NCI-H187 (cell line): ENCODE measurements at regions not wholly inside any gene's neighbourhood (a gene's known extent, or its start where the extent isn't known, plus 50 kb on each side); places are given as distances from the start of the nearest gene placed in this dataset.
A peak's percentile ranks its signal among the peaks of the same experiment; 100 is the strongest.

Source experiments
- DNase-seq, 2 experiments: peaks; one replicate each; lab custom pipeline; 2025; lab: John Stamatoyannopoulos, UW

DNA sequence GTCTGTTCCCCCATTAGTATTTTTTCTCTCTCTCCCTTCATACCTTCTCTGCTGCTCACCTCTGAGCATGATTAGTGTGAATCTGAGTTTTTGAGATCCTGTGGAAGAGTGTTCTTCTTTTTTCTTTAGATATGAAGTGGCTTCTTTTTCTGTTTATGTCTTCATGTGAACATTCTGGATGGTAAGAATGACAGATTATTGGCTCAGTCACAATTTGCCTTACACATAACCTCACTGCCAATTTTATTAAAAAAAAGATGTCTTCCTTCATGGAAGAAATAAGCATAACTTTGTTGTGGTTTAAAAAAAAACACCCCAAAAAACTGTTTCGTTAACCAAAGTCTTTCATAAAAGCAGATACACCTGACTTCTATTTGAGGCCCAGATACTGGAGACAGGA lies 539.1 kb downstream of the PLCL1 start:
- no peak for DNase-seq

GRCh38 chr2:198340846-198341245 lies 536.5 kb downstream of the PLCL1 start:
- no peak for DNase-seq

GRCh38 chr2:198339116-198339515 lies 534.7 kb downstream of the PLCL1 start:
- DNase-seq, result no peak

DNA sequence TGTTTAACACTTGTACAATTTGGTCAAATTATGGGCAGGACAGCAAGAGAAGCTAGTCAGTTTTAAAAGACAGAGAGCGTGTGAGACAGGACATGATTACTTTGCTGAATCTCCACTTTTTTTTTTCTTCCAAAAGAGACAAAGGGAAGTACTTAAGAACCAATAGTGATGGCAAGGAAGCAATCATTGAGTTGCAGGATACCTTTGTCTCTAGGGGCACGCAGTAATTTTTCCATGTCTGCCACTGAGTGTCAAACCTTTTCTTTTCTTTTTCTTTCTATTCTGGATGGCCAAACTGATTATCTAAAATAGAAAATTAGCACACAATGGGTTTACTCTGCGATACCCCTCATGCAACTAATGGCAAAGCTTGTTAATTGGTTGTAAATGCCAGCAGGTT lies 533.0 kb downstream of the PLCL1 start:
- no peak for DNase-seq

DNA sequence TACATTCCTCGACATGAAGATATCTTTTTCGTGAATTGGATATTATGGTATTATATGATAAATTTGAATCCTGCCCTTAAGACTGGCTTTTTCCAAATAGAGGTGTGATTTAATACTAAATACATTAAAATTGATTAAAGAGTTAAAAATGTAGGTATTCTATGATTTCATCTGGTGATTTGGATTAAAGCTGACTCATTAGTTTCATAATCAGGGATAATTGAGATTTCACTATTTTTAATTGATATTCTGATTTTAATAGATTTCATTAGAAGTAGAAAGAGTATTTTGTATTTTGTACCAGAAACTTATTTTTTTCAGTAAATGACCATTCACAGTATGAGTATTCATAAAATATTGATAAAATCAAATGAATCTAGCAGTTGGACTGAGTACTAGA lies 524.1 kb downstream of the PLCL1 start:
- no peak for DNase-seq

DNA sequence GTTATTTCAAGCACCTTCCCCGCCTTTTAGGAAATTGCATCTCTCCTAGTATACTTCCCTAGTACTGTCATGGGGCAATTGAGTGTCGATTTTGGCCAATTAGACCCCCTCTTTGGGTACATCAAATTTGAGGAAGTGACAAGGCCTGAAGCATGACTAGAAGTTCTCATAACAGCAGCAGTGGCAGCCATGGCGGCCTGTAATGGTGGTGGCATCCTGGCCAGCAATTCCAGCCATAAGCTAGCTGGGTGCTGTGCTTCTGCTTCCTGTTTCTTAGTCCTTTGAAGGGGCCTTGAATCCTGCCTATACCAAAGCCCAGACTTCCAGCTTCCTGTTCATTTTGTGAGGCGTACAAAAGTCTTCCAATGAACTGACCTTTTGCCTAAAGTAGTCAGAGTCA lies 523.1 kb downstream of the PLCL1 start:
- no peak for DNase-seq

- no peak for DNase-seq
These were observed 522.0 kb downstream of the PLCL1 start for GRCh38 chr2:198326431-198326830.

- no peak for DNase-seq
These were observed 521.0 kb downstream of the PLCL1 start for GRCh38 chr2:198325359-198325758.

DNA sequence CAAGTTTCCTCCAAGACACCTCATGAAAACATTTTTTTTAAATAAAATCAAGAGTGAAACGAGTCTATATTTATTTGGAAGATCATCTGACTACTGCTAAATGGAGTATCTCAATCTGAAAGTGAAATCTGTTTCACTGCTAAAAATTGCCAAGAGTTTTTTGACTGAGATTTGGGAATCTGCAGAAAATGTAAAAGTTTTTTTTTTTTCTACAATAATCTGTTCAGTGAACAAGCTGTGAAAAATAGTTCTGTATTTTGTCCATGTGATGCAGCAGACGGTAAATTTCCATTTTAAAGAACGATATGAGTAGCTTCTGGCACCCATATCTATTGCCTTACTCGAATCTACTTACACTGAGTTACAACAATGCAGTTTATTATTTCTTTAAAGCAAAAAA lies 519.7 kb downstream of the PLCL1 start:
- no peak for DNase-seq

DNA sequence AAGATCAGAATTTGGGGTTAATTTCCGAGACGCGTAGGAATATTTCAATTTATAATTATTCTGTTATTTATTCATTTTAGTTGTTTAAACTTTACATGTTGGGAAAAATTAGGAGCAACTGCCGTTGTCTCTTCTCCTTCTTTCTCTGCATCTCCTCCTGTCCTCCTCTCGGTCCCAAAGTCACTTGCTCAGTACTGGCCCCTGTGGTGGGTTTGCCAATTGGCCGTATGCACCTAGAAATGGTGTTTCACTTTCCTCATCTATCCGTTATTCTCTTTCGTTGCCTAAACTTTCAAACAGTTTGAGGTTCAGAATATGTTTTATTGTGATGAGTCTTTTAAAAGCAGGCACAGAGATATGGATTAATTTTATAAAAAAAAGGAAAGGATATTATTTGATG lies 517.9 kb downstream of the PLCL1 start:
- DNase-seq, result no peak

- DNase-seq, result no peak
These were observed 517.2 kb downstream of the PLCL1 start for GRCh38 chr2:198321522-198322088.

DNA sequence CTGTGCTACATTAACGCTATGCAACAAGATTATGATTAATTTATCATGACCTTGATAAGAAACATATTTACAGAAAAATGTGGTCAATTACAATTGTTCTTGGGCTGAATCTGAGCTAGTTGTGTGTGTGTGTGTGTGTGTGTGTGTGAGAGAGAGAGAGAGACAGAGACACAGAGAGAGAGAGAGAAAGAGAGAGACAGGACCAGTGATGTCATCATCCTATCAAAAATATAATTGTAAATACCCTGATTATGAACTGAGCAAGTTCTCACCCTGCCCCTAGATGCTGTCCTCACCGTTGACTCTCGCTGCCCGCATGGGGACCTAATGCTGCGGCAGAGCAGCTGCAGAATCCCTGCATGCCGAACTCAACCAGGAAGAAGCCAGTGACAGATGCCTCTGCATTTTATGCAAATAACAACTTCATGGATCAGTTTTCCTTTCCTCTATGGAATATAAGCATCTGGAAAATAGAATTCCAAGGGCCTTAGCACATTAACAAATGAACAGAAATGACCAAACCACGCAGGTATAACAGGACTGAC lies 512.5 kb downstream of the PLCL1 start:
- no peak for DNase-seq

DNA sequence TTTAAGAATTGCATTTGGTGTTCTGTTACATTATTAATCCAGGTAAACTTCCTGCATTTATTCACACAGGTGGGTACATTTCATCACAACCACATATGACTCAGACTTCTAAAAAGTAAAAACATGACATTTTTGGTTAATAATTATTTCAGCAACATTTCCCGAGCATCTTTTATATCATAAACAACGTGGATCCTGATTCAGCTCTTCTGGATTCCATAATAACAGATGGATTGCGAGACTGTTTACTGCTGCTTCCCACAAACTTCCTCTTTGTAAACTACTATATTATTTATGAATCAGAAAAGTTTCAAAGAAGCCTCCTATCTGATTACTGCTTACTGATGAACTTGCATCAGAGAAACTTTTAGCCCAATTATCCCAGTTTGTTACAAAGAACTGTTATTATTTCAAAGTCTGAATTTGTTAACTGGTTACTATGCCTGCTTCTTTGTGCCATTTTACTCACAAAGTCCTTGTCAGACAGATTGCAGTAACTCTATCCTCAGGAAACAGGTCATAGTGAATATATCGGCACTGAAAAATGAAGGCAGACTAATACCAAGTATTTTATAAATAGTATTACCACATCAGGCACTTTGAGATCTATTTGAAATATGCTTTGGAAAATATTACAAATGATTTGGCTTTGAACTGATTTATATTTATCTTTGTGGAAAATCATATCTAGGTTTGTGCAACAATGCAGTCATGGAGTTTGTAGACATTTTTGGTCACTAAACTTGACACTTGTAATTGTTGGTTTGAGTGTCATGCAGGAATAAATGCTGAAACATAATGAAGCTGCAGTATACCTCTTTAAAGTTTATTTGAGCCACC lies 511.6 kb downstream of the PLCL1 start:
- DNase-seq, result no peak

- DNase-seq, result no peak
These were observed 510.3 kb downstream of the PLCL1 start for GRCh38 chr2:198314559-198315153.

DNA sequence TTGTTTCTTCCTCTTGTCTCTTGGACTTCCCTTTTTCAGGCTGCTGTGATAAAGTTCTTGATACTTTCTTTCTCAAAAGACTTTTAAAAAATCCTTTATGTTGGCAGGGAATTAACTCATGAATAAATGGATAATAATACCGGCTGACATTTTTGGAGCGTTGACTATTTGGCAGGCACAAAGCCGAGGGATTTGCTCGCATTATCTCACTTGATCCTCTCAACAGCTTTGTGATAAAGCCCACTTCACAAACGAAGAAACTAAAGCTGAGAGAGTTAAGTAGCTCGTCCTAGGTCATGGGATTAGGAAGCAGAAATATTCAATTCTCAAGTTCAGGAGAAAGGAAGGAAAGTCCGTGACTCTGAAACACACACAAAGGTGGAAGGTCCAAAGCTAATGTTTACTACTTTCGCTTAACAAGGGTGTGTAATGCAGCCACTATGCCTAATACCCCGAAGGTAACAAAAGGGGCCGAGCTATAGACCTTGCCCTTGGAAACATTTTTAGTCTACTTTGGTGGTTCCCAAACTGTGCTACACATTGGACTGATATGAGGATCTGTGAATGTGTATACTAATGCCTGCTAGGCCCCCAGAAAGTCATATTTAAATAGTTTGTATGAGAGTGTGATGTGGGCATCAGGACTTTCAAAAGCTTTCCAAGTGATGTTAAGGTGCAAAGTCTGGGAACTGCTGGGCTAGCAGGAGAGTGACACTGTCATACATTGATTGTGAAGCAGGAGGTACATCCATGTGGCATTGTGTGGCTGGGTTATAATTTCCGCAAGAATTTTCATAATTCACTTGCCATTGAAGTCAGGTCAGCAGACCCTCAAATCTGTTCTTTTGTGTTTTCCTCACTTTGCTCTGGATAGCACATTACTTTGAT lies 508.4 kb downstream of the PLCL1 start:
- no peak for DNase-seq

- no peak for DNase-seq
These were observed 506.6 kb downstream of the PLCL1 start for GRCh38 chr2:198311020-198311419.

GRCh38 chr2:198309673-198310280 lies 505.4 kb downstream of the PLCL1 start:
- peak in 1 of 2 experiments; percentile 23 for DNase-seq

DNA sequence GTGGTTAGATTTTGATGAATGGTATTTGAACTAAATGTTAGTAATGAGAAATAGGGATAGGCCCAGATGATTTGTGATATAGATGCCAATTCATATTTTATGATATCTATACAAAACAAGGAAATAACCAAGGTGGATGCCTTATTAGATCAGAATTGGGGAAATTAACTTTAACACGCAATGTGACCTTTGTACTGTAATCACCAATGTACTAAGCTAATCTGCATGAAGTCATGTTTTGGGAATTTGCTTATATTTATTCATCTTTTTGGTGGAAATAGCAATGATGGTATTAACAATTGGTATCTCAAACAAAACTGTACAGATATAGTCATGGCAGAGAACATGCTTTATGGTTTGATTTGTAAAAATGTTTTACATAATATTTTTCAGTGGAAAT lies 504.7 kb downstream of the PLCL1 start:
- no peak for DNase-seq

DNA sequence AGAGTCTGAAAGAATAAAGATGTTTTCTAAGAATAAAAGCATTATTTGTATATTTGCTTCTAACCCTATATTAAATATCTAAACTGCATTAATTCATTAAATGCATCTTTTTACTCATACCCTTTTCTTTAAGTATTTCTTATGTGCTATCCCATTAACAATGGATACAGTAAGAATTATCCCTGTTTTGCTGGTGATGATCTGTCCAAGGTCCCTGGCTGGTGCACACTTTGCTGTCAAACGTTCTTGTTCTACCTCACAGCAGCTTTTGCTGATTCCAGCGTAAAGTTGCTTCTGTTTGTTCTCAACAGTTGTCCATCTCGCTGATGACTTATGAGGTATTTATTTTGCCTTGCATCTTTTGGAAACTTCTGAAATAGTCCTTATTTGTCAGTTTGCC lies 504.0 kb downstream of the PLCL1 start:
- no peak for DNase-seq

DNA sequence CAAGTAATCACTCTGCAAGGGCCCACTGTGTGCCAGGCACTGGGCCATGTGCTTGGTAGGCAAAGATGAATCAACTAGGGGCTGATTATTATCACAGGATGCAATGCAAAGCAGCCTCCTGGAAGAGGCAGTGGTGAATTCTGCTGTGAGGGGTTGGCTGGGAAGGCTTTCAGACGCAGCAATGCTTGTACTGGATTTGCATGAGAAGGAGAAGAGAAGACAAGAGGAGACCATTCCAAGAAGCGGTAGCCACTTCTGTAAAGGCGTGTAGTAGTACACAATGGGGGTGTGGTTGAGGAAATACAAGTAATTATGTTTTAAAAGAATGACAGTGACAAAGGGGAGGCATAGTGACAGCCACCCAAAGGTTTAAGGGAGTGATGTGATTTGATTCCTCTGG lies 502.7 kb downstream of the PLCL1 start:
- DNase-seq, result no peak

- no peak for DNase-seq
These were observed 500.5 kb downstream of the PLCL1 start for GRCh38 chr2:198304859-198305258.

DNA sequence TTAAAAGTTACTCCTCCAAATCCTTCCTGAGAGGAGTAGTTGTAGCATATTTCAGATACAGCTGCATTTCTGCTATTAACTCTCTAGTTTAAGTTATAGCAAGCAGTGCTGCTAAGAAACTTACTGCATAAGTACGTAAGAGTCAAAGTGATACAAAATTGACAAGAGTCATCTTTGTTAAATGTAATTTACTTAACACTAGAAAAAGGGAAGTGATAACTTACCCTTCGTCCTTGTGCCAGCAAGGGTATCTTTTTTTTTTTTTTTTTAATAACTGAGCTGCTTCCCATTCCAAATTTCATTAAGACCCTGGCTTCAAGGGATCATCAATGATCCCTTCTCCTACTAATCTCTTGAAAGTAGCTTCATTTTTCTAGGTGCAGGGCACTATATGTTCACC lies 493.0 kb downstream of the PLCL1 start:
- DNase-seq, result no peak
